T-cell (primary cell): ENCODE measurements at regions not wholly inside any gene's neighbourhood (a gene's known extent, or its start where the extent isn't known, plus 50 kb on each side); places are given as distances from the start of the nearest gene placed in this dataset.

Source experiments
- ATAC-seq, 4 experiments: fragments of 200-7000 bp in 3 of 4; fragments of 150-1000 bp in 1 of 4; cut with Tn5 transposase; replicated peaks in 1 of 4; 1 replicate in 3 of 4; 2 replicates in 1 of 4; pipeline ENCODE4 v1.10.0; 2021; ENCODE audit warnings: moderate library complexity in 3 of 4, mild to moderate bottlenecking in 2 of 4, moderate number of reproducible peaks in 1 of 4
- CTCF ChIA-PET, 2 donors: fragments of 300-600 bp; sonication (Branson Sonifier 250); formaldehyde crosslinking; loops; one replicate each; lab custom pipeline; 2022; ENCODE audit warnings: antibody characterized with exemption in 2 of 2; lab: Charles Lee
- POLR2A ChIA-PET, 2 donors: fragments of 300-600 bp; sonication (Branson Sonifier 250); formaldehyde crosslinking; loops; one replicate each; lab custom pipeline; 2022; ENCODE audit warnings: antibody characterized with exemption in 2 of 2; lab: Charles Lee
- DNase-seq, 35 experiments: peaks; one replicate each; pipeline versions ENCODE4 v3.0.0 to v3.0.0-alpha.2; 2013 to 2023
- H3K27ac ChIP-seq: one replicate; pipeline ENCODE4 v1.5.1; 2013; ENCODE audit warnings: low read length
- H3K27me3 ChIP-seq, 2 experiments: replicated peaks in 1 of 2; 1 replicate in 1 of 2; 2 replicates in 1 of 2; pipeline versions ENCODE4 v1.6.1 to v1.7.0; 2013; ENCODE audit warnings: low read length in 1 of 2, mixed read lengths in 1 of 2; ENCODE audit not compliant: control insufficient read depth in 2 of 2, insufficient read depth in 2 of 2; ENCODE audit errors: extremely low read depth in 1 of 2
- H3K36me3 ChIP-seq, 2 donors: 1 replicate in 1 of 2; 2 replicates in 1 of 2; pipeline versions ENCODE4 v1.6.1 to v1.7.0; 2013; ENCODE audit warnings: low read length in 1 of 2; ENCODE audit not compliant: control insufficient read depth in 2 of 2, insufficient read depth in 1 of 2; ENCODE audit errors: extremely low read depth in 1 of 2
- H3K4me1 ChIP-seq, 2 experiments: 1 replicate in 1 of 2; 2 replicates in 1 of 2; pipeline versions ENCODE4 v1.6.1 to v1.7.0; 2013; ENCODE audit warnings: low read length in 2 of 2, mixed read lengths in 1 of 2; ENCODE audit not compliant: insufficient read depth in 2 of 2, control insufficient read depth in 1 of 2; ENCODE audit errors: extremely low read depth in 1 of 2
- H3K4me3 ChIP-seq, 2 donors: 1 replicate in 1 of 2; 2 replicates in 1 of 2; pipeline versions ENCODE4 v1.5.1 to v1.7.0; 2013; ENCODE audit warnings: mild to moderate bottlenecking in 2 of 2, low read length in 1 of 2, moderate library complexity in 1 of 2; ENCODE audit not compliant: control insufficient read depth in 1 of 2; ENCODE audit errors: extremely low read depth in 1 of 2
- H3K9me3 ChIP-seq: 2 replicates; pipeline ENCODE4 v1.7.0; 2013
- H3K27ac Mint-ChIP-seq, 2 donors: one replicate each; pipeline ENCODE4 v1.8.0; 2020 to 2021; ENCODE audit warnings: mild to moderate bottlenecking in 2 of 2, mixed read lengths in 2 of 2
- H3K27me3 Mint-ChIP-seq, 2 donors: one replicate each; pipeline ENCODE4 v1.8.0; 2021 to 2022; ENCODE audit warnings: mixed read lengths in 2 of 2
- H3K36me3 Mint-ChIP-seq: one replicate; pipeline ENCODE4 v1.8.0; 2021; ENCODE audit warnings: mixed read lengths
- H3K4me1 Mint-ChIP-seq, 3 donors: one replicate each; pipeline ENCODE4 v1.8.0; 2020 to 2022; ENCODE audit warnings: mixed read lengths in 3 of 3, mild to moderate bottlenecking in 1 of 3
- H3K4me3 Mint-ChIP-seq, 3 donors: one replicate each; pipeline ENCODE4 v1.8.0; 2020 to 2022; ENCODE audit warnings: mild to moderate bottlenecking in 3 of 3, mixed read lengths in 3 of 3, moderate library complexity in 3 of 3
- H3K9me3 Mint-ChIP-seq, 3 donors: one replicate each; pipeline ENCODE4 v1.8.0; 2020 to 2022; ENCODE audit warnings: mixed read lengths in 3 of 3
- WGBS: methylation state at CpG from one replicate; pipeline ENCODE4 v1.1.5; 2013; ENCODE audit warnings: missing lambda C conversion rate; ENCODE audit not compliant: insufficient coverage; 5-methylcytosine and 5-hydroxymethylcytosine counted together

- Histone ChIP-seq H3K27me3 (peaks cover 0 to 3% of the 10 kb centered on the region in 2 experiments), H3K9me3 (no peaks in the 10 kb centered on the region), H3K4me1 (no peaks in the 10 kb centered on the region), H3K36me3 (no peaks in the 10 kb centered on the region), H3K27ac (no peak overlapping the region), H3K4me3 (no peak overlapping the region)
- WGBS, result 100% methylated on average over 1 of the region's 1 CpG
- Mint-ChIP-seq H3K27me3 (peaks cover 16 to 19% of the 10 kb centered on the region in 2 donors), H3K4me3 (no peak overlapping the region), H3K9me3 (peaks cover 10 to 27% (median 10%) of the 10 kb centered on the region in 3 donors), H3K4me1 (no peaks in the 10 kb centered on the region), H3K27ac (no peak overlapping the region), H3K36me3 (peaks cover 3% of the 10 kb centered on the region)
- CTCF ChIA-PET, result no interaction called here
- ATAC-seq (no peak), DNase-seq (no peak)
- POLR2A ChIA-PET, result no interaction called here
These were observed 91.0 kb upstream of the SLC4A10 start for GRCh38 chr2:161533218-161533617.

GRCh38 chr2:161546635-161547034 is 77.6 kb upstream of the SLC4A10 start:
- Mint-ChIP-seq H3K4me1 (no peaks in the 10 kb centered on the region), H3K27ac (no peak overlapping the region), H3K27me3 (peaks cover 0 to 3% of the 10 kb centered on the region in 2 donors), H3K4me3 (no peak overlapping the region), H3K36me3 (no peaks in the 10 kb centered on the region), H3K9me3 (no peaks in the 10 kb centered on the region)
- no peaks in the 10 kb centered on the region for H3K36me3 ChIP-seq
- H3K9me3 ChIP-seq, result no peaks in the 10 kb centered on the region
- CTCF ChIA-PET, result no interaction called here
- no peak overlapping the region for H3K27ac ChIP-seq
- no peaks in the 10 kb centered on the region for H3K27me3 ChIP-seq
- H3K4me3 ChIP-seq, result no peak overlapping the region
- 84% methylated on average over 3 of the region's 9 CpGs for WGBS
- no peak for ATAC-seq
- no peak for DNase-seq
- POLR2A ChIA-PET, result no interaction called here
- no peaks in the 10 kb centered on the region for H3K4me1 ChIP-seq

DNA sequence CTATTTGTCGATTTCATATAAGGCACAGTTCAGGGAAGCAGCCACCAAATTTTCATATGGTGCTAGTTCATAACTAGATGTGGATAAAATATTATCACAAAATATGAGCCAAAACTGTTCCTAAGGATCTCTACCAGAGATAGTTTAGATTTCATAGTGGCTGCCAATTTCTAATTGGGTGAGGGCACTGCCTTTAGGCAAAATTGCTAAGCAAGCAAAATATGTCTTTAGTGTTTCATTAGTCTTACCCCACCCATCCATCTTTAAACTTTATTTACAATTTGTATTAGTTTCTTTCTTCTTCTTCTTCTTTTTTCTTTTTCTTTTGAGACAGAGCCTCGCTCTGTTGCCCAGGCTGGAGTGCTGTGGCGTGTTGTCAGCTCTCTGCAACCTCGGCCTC is 77.1 kb upstream of the SLC4A10 start:
- Mint-ChIP-seq H3K4me1 (no peaks in the 10 kb centered on the region), H3K27ac (no peak overlapping the region), H3K27me3 (peaks cover 0 to 5% of the 10 kb centered on the region in 2 donors), H3K36me3 (no peaks in the 10 kb centered on the region), H3K4me3 (no peak overlapping the region), H3K9me3 (no peaks in the 10 kb centered on the region)
- Histone ChIP-seq H3K4me3 (no peak overlapping the region), H3K9me3 (no peaks in the 10 kb centered on the region), H3K36me3 (no peaks in the 10 kb centered on the region), H3K27me3 (no peaks in the 10 kb centered on the region), H3K4me1 (no peaks in the 10 kb centered on the region), H3K27ac (no peak overlapping the region)
- POLR2A ChIA-PET, result no interaction called here
- 82% methylated on average over 3 of the region's 4 CpGs for WGBS
- no peak for ATAC-seq
- DNase-seq, result no peak
- CTCF ChIA-PET, result no interaction called here

GRCh38 chr2:161552015-161552414 is 72.2 kb upstream of the SLC4A10 start:
- no peak overlapping the region for H3K4me3 Mint-ChIP-seq
- no peaks in the 10 kb centered on the region for H3K9me3 ChIP-seq
- ChIA-PET POLR2A (no interaction called here), CTCF (no interaction called here)
- no peak overlapping the region for H3K27ac Mint-ChIP-seq
- H3K4me1 ChIP-seq, result no peaks in the 10 kb centered on the region
- ATAC-seq (no peak), DNase-seq (no peak)
- no peaks in the 10 kb centered on the region for H3K4me1 Mint-ChIP-seq
- no CpG with 5 or more reads among the region's 1 CpG for WGBS
- H3K27ac ChIP-seq, result no peak overlapping the region
- peaks cover 6 to 17% of the 10 kb centered on the region in 2 donors for H3K27me3 Mint-ChIP-seq
- H3K9me3 Mint-ChIP-seq, result no peaks in the 10 kb centered on the region
- H3K27me3 ChIP-seq, result no peaks in the 10 kb centered on the region
- no peak overlapping the region for H3K4me3 ChIP-seq
- no peaks in the 10 kb centered on the region for H3K36me3 Mint-ChIP-seq
- H3K36me3 ChIP-seq, result no peaks in the 10 kb centered on the region

GRCh38 chr2:161555826-161556225 is 68.4 kb upstream of the SLC4A10 start:
- no peaks in the 10 kb centered on the region for H3K4me1 ChIP-seq
- no peak for DNase-seq
- Mint-ChIP-seq H3K27me3 (peaks cover 6 to 28% of the 10 kb centered on the region in 2 donors), H3K4me1 (no peaks in the 10 kb centered on the region), H3K27ac (no peak overlapping the region), H3K36me3 (no peaks in the 10 kb centered on the region), H3K9me3 (peaks cover 0 to under 1% (median 0%) of the 10 kb centered on the region in 3 donors), H3K4me3 (no peak overlapping the region)
- H3K27me3 ChIP-seq, result no peaks in the 10 kb centered on the region
- H3K36me3 ChIP-seq, result no peaks in the 10 kb centered on the region
- WGBS, result no CpG with 5 or more reads among the region's 3 CpGs
- no peak overlapping the region for H3K27ac ChIP-seq
- POLR2A ChIA-PET, result no interaction called here
- no peak overlapping the region for H3K4me3 ChIP-seq
- CTCF ChIA-PET, result no interaction called here
- ATAC-seq, result no peak
- no peaks in the 10 kb centered on the region for H3K9me3 ChIP-seq

DNA sequence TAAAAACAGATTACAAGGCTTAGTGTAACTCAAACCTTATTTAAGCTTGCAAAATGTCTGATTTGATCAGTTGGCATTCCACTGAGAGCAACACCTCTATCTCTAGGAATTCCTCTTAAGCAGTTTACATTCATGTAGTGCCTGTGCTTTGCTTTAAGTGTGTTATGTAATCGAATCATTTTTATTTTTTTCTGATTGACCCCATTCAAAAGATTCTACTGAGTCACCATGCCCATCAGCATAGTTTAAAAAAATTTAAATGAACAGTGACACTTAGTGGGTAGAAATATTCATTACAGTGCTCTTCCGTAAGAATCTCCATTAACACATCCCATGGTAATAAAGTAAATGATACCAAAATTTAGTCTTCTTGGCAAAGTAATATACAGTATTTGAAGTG is 67.8 kb upstream of the SLC4A10 start:
- no peak overlapping the region for H3K27ac Mint-ChIP-seq

DNA sequence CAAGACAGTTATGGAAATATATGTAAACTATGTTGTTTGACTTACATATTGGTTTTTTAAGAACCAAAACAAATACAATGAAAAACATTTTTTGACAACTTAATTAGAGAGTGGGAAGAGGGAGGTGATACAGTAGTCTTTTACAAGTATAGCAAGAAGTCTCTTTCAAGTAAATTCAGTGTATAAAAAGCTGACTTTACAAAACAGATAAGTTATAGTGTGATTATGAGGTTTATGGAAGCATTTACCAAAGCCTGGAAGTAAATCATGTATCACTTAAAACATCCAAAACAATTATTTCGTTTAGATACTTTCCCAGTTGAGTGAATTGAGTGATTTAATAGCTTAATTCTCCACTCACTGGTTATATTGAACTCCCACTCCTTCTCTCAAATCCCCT is 66.7 kb upstream of the SLC4A10 start:
- Histone ChIP-seq H3K4me1 (no peaks in the 10 kb centered on the region), H3K27me3 (peaks cover 0 to 5% of the 10 kb centered on the region in 2 experiments), H3K27ac (no peak overlapping the region), H3K36me3 (no peaks in the 10 kb centered on the region), H3K4me3 (no peak overlapping the region), H3K9me3 (no peaks in the 10 kb centered on the region)
- ChIA-PET CTCF (interaction anchor here in 1 of 2 donors (0.8 kb wide), 1 partner anchor 700 kb away, joined by 3 read pairs; no protein-coding TSS in a partner anchor), POLR2A (no interaction called here)
- no peak overlapping the region for H3K4me3 Mint-ChIP-seq
- H3K9me3 Mint-ChIP-seq, result peaks cover 6 to 10% (median 7%) of the 10 kb centered on the region in 3 donors
- peaks cover 11 to 32% of the 10 kb centered on the region in 2 donors for H3K27me3 Mint-ChIP-seq
- WGBS, result no CpG with 5 or more reads among the region's 1 CpG
- DNase-seq, result no peak
- ATAC-seq, result no peak
- H3K27ac Mint-ChIP-seq, result no peak overlapping the region
- H3K36me3 Mint-ChIP-seq, result no peaks in the 10 kb centered on the region
- H3K4me1 Mint-ChIP-seq, result no peaks in the 10 kb centered on the region

More for the DNA sequence above, 67.8 kb upstream of the SLC4A10 start:
- Mint-ChIP-seq H3K4me1 (no peaks in the 10 kb centered on the region), H3K4me3 (no peak overlapping the region), H3K27me3 (peaks cover 6 to 27% of the 10 kb centered on the region in 2 donors), H3K9me3 (peaks cover 0 to 5% (median 0%) of the 10 kb centered on the region in 3 donors), H3K36me3 (no peaks in the 10 kb centered on the region)
- WGBS, result no CpG with 5 or more reads among the region's 2 CpGs
- no peaks in the 10 kb centered on the region for H3K9me3 ChIP-seq
- peaks cover 0 to under 1% of the 10 kb centered on the region in 2 experiments for H3K27me3 ChIP-seq
- ATAC-seq (no peak), DNase-seq (no peak)
- no peaks in the 10 kb centered on the region for H3K4me1 ChIP-seq
- H3K4me3 ChIP-seq, result no peak overlapping the region
- CTCF ChIA-PET, result no interaction called here
- H3K36me3 ChIP-seq, result no peaks in the 10 kb centered on the region
- POLR2A ChIA-PET, result no interaction called here
- H3K27ac ChIP-seq, result no peak overlapping the region
